A549 (cell line): ENCODE measurements at regions not wholly inside any gene's neighbourhood (a gene's known extent, or its start where the extent isn't known, plus 50 kb on each side); places are given as distances from the start of the nearest gene placed in this dataset.

ENCODE experiments used
- BCL3 ChIP-seq: fragments of >200 bp; sonication (Bioruptor Twin); formaldehyde crosslinking; IDR thresholded peaks from 3 replicates; pipeline ENCODE4 v1.6.1; 2016
- CEBPB ChIP-seq, 2 experiments: fragments of >200 bp in 1 of 2; sonication (Bioruptor Twin) in 1 of 2; formaldehyde crosslinking in 1 of 2; IDR thresholded peaks; 2 replicates each; pipeline ENCODE4 v1.6.1; 2012 to 2016
- CHD2 ChIP-seq: fragments of 150-350 bp; IDR thresholded peaks from 2 replicates; pipeline ENCODE4 v1.6.1; 2014; ENCODE audit warnings: low read length; ENCODE audit not compliant: partially characterized antibody
- CTCF ChIP-seq: fragments of >200 bp; sonication (Bioruptor Twin); formaldehyde crosslinking; IDR thresholded peaks from 3 replicates; pipeline ENCODE4 v1.5.1; 2016
- EHMT2 ChIP-seq: fragments of 200-600 bp; sonication (generic); IDR thresholded peaks from 2 replicates; pipeline ENCODE4 v1.6.1; 2016; ENCODE audit warnings: antibody characterized with exemption, low read depth, mild to moderate bottlenecking, moderate library complexity
- ELK1 ChIP-seq: fragments of 150-350 bp; IDR thresholded peaks from 2 replicates; pipeline ENCODE4 v1.6.1; 2014; ENCODE audit warnings: low read depth, mild to moderate bottlenecking, low read length
- EP300 ChIP-seq, 2 experiments: fragments of >200 bp; sonication (Bioruptor Twin); formaldehyde crosslinking; IDR thresholded peaks; 2 replicates in 1 of 2; 3 replicates in 1 of 2; pipeline ENCODE4 v1.6.1; 2016 to 2017
- JUN ChIP-seq, 2 experiments: fragments of >200 bp; sonication (Bioruptor Twin); formaldehyde crosslinking; IDR thresholded peaks; 2 replicates in 1 of 2; 3 replicates in 1 of 2; pipeline ENCODE4 v1.6.1; 2016 to 2017
- POLR2A ChIP-seq: IDR thresholded peaks from 2 replicates; pipeline ENCODE4 v1.6.1; 2012; ENCODE audit warnings: mild to moderate bottlenecking, low read length
- SMC3 ChIP-seq: fragments of >200 bp; sonication (Bioruptor Twin); formaldehyde crosslinking; IDR thresholded peaks from 3 replicates; pipeline ENCODE4 v1.6.1; 2018; ENCODE audit warnings: inconsistent platforms
- TP53 ChIP-seq: fragments of 250-450 bp; sonication (Bioruptor Pico); IDR thresholded peaks from 2 replicates; pipeline ENCODE4 v1.5.0; 2021; ENCODE audit warnings: mild to moderate bottlenecking, moderate library complexity
- ZSCAN20 ChIP-seq: fragments of 250-450 bp; sonication (Bioruptor Pico); IDR thresholded peaks from 2 replicates; pipeline ENCODE4 v1.8.0; 2022; ENCODE audit warnings: mild to moderate bottlenecking, moderate library complexity

- TF ChIP-seq CHD2 (no peak), CTCF (no peak), SMC3 (no peak), JUN (IDR thresholded peaks at IDR 0.05) (no peak), TP53 (CRISPR knock-in tag) (no peak), EP300 (IDR thresholded peaks at IDR 0.05) (no peak), POLR2A (no peak), CEBPB (IDR thresholded peaks at IDR 0.05) (no peak), ZSCAN20 (CRISPR knock-in tag) (no peak), BCL3 (no peak), ELK1 (no peak), EHMT2 (no peak)
Observed at GRCh38 chr7:15857026-15857425, 170.5 kb upstream of the MEOX2 start.
